Aorta (tissue), 5 donors: ENCODE measurements at regions not wholly inside any gene's neighbourhood (a gene's known extent, or its start where the extent isn't known, plus 50 kb on each side); places are given as distances from the start of the nearest gene placed in this dataset.

Experiments
- ATAC-seq: fragments of 200-7000 bp; cut with Tn5 transposase; one replicate; pipeline ENCODE4 v1.9.1; 2022; ENCODE audit warnings: moderate library complexity; ENCODE audit not compliant: low FRiP score
- DNase-seq, 2 donors: peaks; one replicate each; pipeline ENCODE4 v3.0.0-alpha.2; 2020
- H3K27ac ChIP-seq, 2 donors: one replicate each; pipeline ENCODE4 v1.5.1; 2013; ENCODE audit warnings: low read length in 2 of 2, mild to moderate bottlenecking in 2 of 2, moderate library complexity in 2 of 2, control low read depth in 1 of 2, inconsistent platforms in 1 of 2, low read depth in 1 of 2
- H3K27me3 ChIP-seq, 2 donors: one replicate each; pipeline ENCODE4 v1.6.1; 2013; ENCODE audit warnings: control low read depth in 1 of 2, low read length in 1 of 2, mild to moderate bottlenecking in 1 of 2, moderate library complexity in 1 of 2; ENCODE audit not compliant: insufficient read depth in 2 of 2, control insufficient read depth in 1 of 2
- H3K36me3 ChIP-seq, 2 donors: one replicate each; pipeline ENCODE4 v1.6.1; 2013; ENCODE audit warnings: control low read depth in 1 of 2, low read length in 1 of 2, mild to moderate bottlenecking in 1 of 2; ENCODE audit not compliant: insufficient read depth in 2 of 2, control insufficient read depth in 1 of 2
- H3K4me1 ChIP-seq, 2 donors: one replicate each; pipeline ENCODE4 v1.6.1; 2013; ENCODE audit warnings: low read length in 2 of 2, control low read depth in 1 of 2, mild to moderate bottlenecking in 1 of 2, moderate library complexity in 1 of 2; ENCODE audit not compliant: insufficient read depth in 2 of 2, control insufficient read depth in 1 of 2
- H3K4me3 ChIP-seq, 2 donors: one replicate each; pipeline ENCODE4 v1.5.1; 2013; ENCODE audit warnings: low read length in 2 of 2, control low read depth in 1 of 2, mild to moderate bottlenecking in 1 of 2
- H3K9me3 ChIP-seq: one replicate; pipeline ENCODE4 v1.6.1; 2013; ENCODE audit warnings: mild to moderate bottlenecking, low read length; ENCODE audit not compliant: control insufficient read depth
- WGBS, 2 donors: extraction: QIAGEN DNeasy Blood & Tissue Kit; methylation state at CpG; one replicate each; pipeline ENCODE4 v1.1.7; 2013; 5-methylcytosine and 5-hydroxymethylcytosine counted together
- intact Hi-C, 2 donors: fragments of 100-400 bp; cut with DNase I; formaldehyde crosslinking; loops; one replicate each; pipeline versions ENCODE4 v1.14.2 to v1.15.0; 2022
- donor health status: healthy with polysubstance abuse.
- donor health status: Bipolar disorder and iron deficiency.
- donor health status: DM: no; HTN: no; CAD: no.
- donor health status: DM: no; HTN: no; CAD: no.
- donor health status: DM: yes; HTN: yes; CAD: no.

GRCh38 chr15:37773111-37773860, 161.2 kb upstream of the TMCO5A start:
- WGBS, 2 donors, result 55 to 75% methylated on average over 4 of the region's 4 CpGs

GRCh38 chr15:37774961-37775360, 159.5 kb upstream of the TMCO5A start:
- DNase-seq (no peak), ATAC-seq (no peak)
- 79 to 89% methylated on average over 2 of the region's 2 CpGs for WGBS, 2 donors
- no peak overlapping the region for H3K4me3 ChIP-seq
- H3K9me3 ChIP-seq, result peaks cover 2% of the 10 kb centered on the region
- H3K27ac ChIP-seq, result no peak overlapping the region
- no peaks in the 10 kb centered on the region for H3K36me3 ChIP-seq
- intact Hi-C loops, result no loop called here
- H3K4me1 ChIP-seq, result no peaks in the 10 kb centered on the region
- peaks cover 0 to 2% of the 10 kb centered on the region in 2 donors for H3K27me3 ChIP-seq

More at GRCh38 chr15:37773111-37773860, 161.2 kb upstream of the TMCO5A start:
- no peak for ATAC-seq
- no peak for DNase-seq
- H3K4me3 ChIP-seq, result no peak overlapping the region
- H3K27ac ChIP-seq, result no peak overlapping the region
- intact Hi-C loops, result no loop called here
- no peaks in the 10 kb centered on the region for H3K4me1 ChIP-seq
- no peaks in the 10 kb centered on the region for H3K36me3 ChIP-seq
- peaks cover 0 to 2% of the 10 kb centered on the region in 2 donors for H3K27me3 ChIP-seq
- H3K9me3 ChIP-seq, result peaks cover 2% of the 10 kb centered on the region

- no peak for DNase-seq
- H3K27ac ChIP-seq, result no peak overlapping the region
- H3K36me3 ChIP-seq, result no peaks in the 10 kb centered on the region
- ATAC-seq, result no peak
- H3K27me3 ChIP-seq, result peaks cover 0 to 2% of the 10 kb centered on the region in 2 donors
- 86 to 97% methylated on average over 3 of the region's 3 CpGs for WGBS, 2 donors
- H3K9me3 ChIP-seq, result peaks cover 3% of the 10 kb centered on the region
- intact Hi-C loops, result no loop called here
- H3K4me1 ChIP-seq, result no peaks in the 10 kb centered on the region
- H3K4me3 ChIP-seq, result no peak overlapping the region
Measured at GRCh38 chr15:37777006-37777405, 157.4 kb upstream of the TMCO5A start.

GRCh38 chr15:37783290-37783689, 151.2 kb upstream of the TMCO5A start:
- H3K4me3 ChIP-seq, result no peak overlapping the region
- no peaks in the 10 kb centered on the region for H3K4me1 ChIP-seq
- WGBS, 2 donors, result 71 to 73% methylated on average over 2 of the region's 2 CpGs
- no peak overlapping the region for H3K27ac ChIP-seq
- no peak for ATAC-seq
- peaks cover 2% of the 10 kb centered on the region for H3K9me3 ChIP-seq
- no peaks in the 10 kb centered on the region for H3K36me3 ChIP-seq
- no peak for DNase-seq
- intact Hi-C loops, result no loop called here
- H3K27me3 ChIP-seq, result no peaks in the 10 kb centered on the region

- Histone ChIP-seq H3K36me3 (no peaks in the 10 kb centered on the region), H3K9me3 (no peaks in the 10 kb centered on the region), H3K27me3 (no peaks in the 10 kb centered on the region), H3K4me1 (peaks cover 0 to 7% of the 10 kb centered on the region in 2 donors), H3K4me3 (no peak overlapping the region), H3K27ac (no peak overlapping the region)
- ATAC-seq (no peak), DNase-seq (no peak)
- intact Hi-C loops, result no loop called here
- WGBS, 2 donors, result 86 to 89% methylated on average over 2 of the region's 2 CpGs
Measured at GRCh38 chr15:37788330-37788729, 146.1 kb upstream of the TMCO5A start.

- no peak overlapping the region for H3K4me3 ChIP-seq
- no peaks in the 10 kb centered on the region for H3K36me3 ChIP-seq
- intact Hi-C loops, result no loop called here
- H3K27ac ChIP-seq, result no peak overlapping the region
- H3K9me3 ChIP-seq, result no peaks in the 10 kb centered on the region
- DNase-seq, result no peak
- no peaks in the 10 kb centered on the region for H3K27me3 ChIP-seq
- ATAC-seq, result no peak
- H3K4me1 ChIP-seq, result peaks cover 0 to 7% of the 10 kb centered on the region in 2 donors
- WGBS, 2 donors, result 96 to 97% methylated on average over 7 of the region's 7 CpGs
Measured at GRCh38 chr15:37788767-37789396, 145.6 kb upstream of the TMCO5A start.

GRCh38 chr15:37789397-37789786, 145.0 kb upstream of the TMCO5A start:
- ATAC-seq, result no peak
- no peak for DNase-seq
- no peak overlapping the region for H3K4me3 ChIP-seq
- no peaks in the 10 kb centered on the region for H3K27me3 ChIP-seq
- WGBS, 2 donors, result 62 to 64% methylated on average over 5 of the region's 5 CpGs
- peaks cover 0 to 7% of the 10 kb centered on the region in 2 donors for H3K4me1 ChIP-seq
- intact Hi-C loops, result no loop called here
- no peaks in the 10 kb centered on the region for H3K9me3 ChIP-seq
- H3K36me3 ChIP-seq, result no peaks in the 10 kb centered on the region
- H3K27ac ChIP-seq, result no peak overlapping the region

GRCh38 chr15:37789881-37790280, 144.6 kb upstream of the TMCO5A start:
- Histone ChIP-seq H3K4me3 (no peak overlapping the region), H3K4me1 (peaks cover 0 to 7% of the 10 kb centered on the region in 2 donors), H3K27ac (no peak overlapping the region), H3K36me3 (no peaks in the 10 kb centered on the region), H3K9me3 (no peaks in the 10 kb centered on the region), H3K27me3 (no peaks in the 10 kb centered on the region)
- ATAC-seq (no peak), DNase-seq (no peak)
- intact Hi-C loops, result no loop called here

GRCh38 chr15:37791693-37792092, 142.7 kb upstream of the TMCO5A start:
- Histone ChIP-seq H3K9me3 (no peaks in the 10 kb centered on the region), H3K27ac (no peak overlapping the region), H3K27me3 (no peaks in the 10 kb centered on the region), H3K4me3 (no peak overlapping the region), H3K36me3 (no peaks in the 10 kb centered on the region), H3K4me1 (peaks cover 0 to 7% of the 10 kb centered on the region in 2 donors)
- DNase-seq (no peak), ATAC-seq (no peak)
- intact Hi-C loops, result no loop called here
- WGBS, 2 donors, result 92 to 94% methylated on average over 3 of the region's 3 CpGs
